Lower leg skin (tissue), 4 donors: ENCODE measurements at regions not wholly inside any gene's neighbourhood (a gene's known extent, or its start where the extent isn't known, plus 50 kb on each side); places are given as distances from the start of the nearest gene placed in this dataset.

Source experiments
- DNase-seq, 2 donors: peaks; one replicate each; pipeline ENCODE4 v3.0.0-alpha.2; 2019; ENCODE audit warnings: low spot score in 2 of 2
- H3K4me3 ChIP-seq: fragments of 200-600 bp; sonication (generic); 2 replicates; pipeline ENCODE4 v1.5.1; 2017; ENCODE audit warnings: mild to moderate bottlenecking, low read depth; ENCODE audit not compliant: poor library complexity, severe bottlenecking
- CTCF ChIP-seq, 3 donors: fragments of 450-650 bp; IDR thresholded peaks; one replicate each; pipeline ENCODE4 v1.5.1; 2016; ENCODE audit warnings: antibody characterized with exemption in 3 of 3, mild to moderate bottlenecking in 3 of 3, moderate library complexity in 2 of 3
- POLR2A ChIP-seq, 2 donors: fragments of 450-650 bp; IDR thresholded peaks; one replicate each; pipeline ENCODE4 v1.6.1; 2016 to 2017; ENCODE audit warnings: antibody characterized with exemption in 2 of 2, mild to moderate bottlenecking in 1 of 2, moderate library complexity in 1 of 2
- WGBS, 2 donors: methylation state at CpG; one replicate each; pipeline ENCODE4 v1.1.5; 2018; 5-methylcytosine and 5-hydroxymethylcytosine counted together
- intact Hi-C: fragments of 100-400 bp; cut with DNase I; formaldehyde crosslinking; loops from one replicate; pipeline ENCODE4 v1.15.0; 2023; ENCODE audit warnings: low total_unique reads

GRCh38 chr10:109156396-109156795 is 766.9 kb downstream of the XPNPEP1 start:
- intact Hi-C loops = no loop called here
- H3K4me3 ChIP-seq = no peak overlapping the region
- WGBS, 2 donors = 39 to 49% methylated on average over 3 of the region's 3 CpGs
- no peak for TF ChIP-seq CTCF (IDR thresholded peaks at IDR 0.05)
- TF ChIP-seq POLR2A (IDR thresholded peaks at IDR 0.05) = no peak
- no peak for DNase-seq

GRCh38 chr10:109149666-109150350 is 773.5 kb downstream of the XPNPEP1 start:
- H3K4me3 ChIP-seq = no peak overlapping the region
- no peak for TF ChIP-seq CTCF (IDR thresholded peaks at IDR 0.05)
- no peak for TF ChIP-seq POLR2A (IDR thresholded peaks at IDR 0.05)
- no peak for DNase-seq
- intact Hi-C loops = no loop called here

- TF ChIP-seq POLR2A (IDR thresholded peaks at IDR 0.05) = no peak
- no peak for TF ChIP-seq CTCF (IDR thresholded peaks at IDR 0.05)
- WGBS, 2 donors = 55 to 63% methylated on average over 1 of the region's 1 CpG
- H3K4me3 ChIP-seq = no peak overlapping the region
- intact Hi-C loops = no loop called here
- DNase-seq = no peak
Observed at GRCh38 chr10:109127363-109127762, 795.9 kb downstream of the XPNPEP1 start.

- intact Hi-C loops = no loop called here
- no peak for TF ChIP-seq POLR2A (IDR thresholded peaks at IDR 0.05)
- no peak for TF ChIP-seq CTCF (IDR thresholded peaks at IDR 0.05)
- 75 to 76% methylated on average over 3 of the region's 3 CpGs for WGBS, 2 donors
- no peak for DNase-seq
- H3K4me3 ChIP-seq = no peak overlapping the region
Observed at GRCh38 chr10:109126541-109126940, 796.8 kb downstream of the XPNPEP1 start.

GRCh38 chr10:109126016-109126415 is 797.3 kb downstream of the XPNPEP1 start:
- DNase-seq = no peak
- WGBS, 2 donors = 43 to 67% methylated on average over 1 of the region's 1 CpG
- H3K4me3 ChIP-seq = no peak overlapping the region
- intact Hi-C loops = no loop called here
- no peak for TF ChIP-seq CTCF (IDR thresholded peaks at IDR 0.05)
- no peak for TF ChIP-seq POLR2A (IDR thresholded peaks at IDR 0.05)

- WGBS, 2 donors = 90 to 94% methylated on average over 2 of the region's 2 CpGs
- DNase-seq = no peak
- no peak overlapping the region for H3K4me3 ChIP-seq
- intact Hi-C loops = no loop called here
- TF ChIP-seq POLR2A (IDR thresholded peaks at IDR 0.05) (no peak), CTCF (IDR thresholded peaks at IDR 0.05) (no peak)
Observed at GRCh38 chr10:109115179-109115578, 808.1 kb downstream of the XPNPEP1 start.
